LNCAP (cell line): ENCODE measurements at regions not wholly inside any gene's neighbourhood (a gene's known extent, or its start where the extent isn't known, plus 50 kb on each side); places are given as distances from the start of the nearest gene placed in this dataset.

ENCODE experiments used
- CTCF ChIP-seq: fragments of 450-650 bp; IDR thresholded peaks from 2 replicates; pipeline ENCODE4 v1.5.1; 2017; ENCODE audit warnings: mild to moderate bottlenecking

GRCh38 chr7:81135324-81135723, 216.5 kb upstream of the SEMA3C start:
- no peak for TF ChIP-seq CTCF

GRCh38 chr7:81128011-81128410, 209.2 kb upstream of the SEMA3C start:
- no peak for TF ChIP-seq CTCF

GRCh38 chr7:81120803-81121202, 202.0 kb upstream of the SEMA3C start:
- TF ChIP-seq CTCF: no peak

- no peak for TF ChIP-seq CTCF
Observed at GRCh38 chr7:81120111-81120510, 201.3 kb upstream of the SEMA3C start.

GRCh38 chr7:81114633-81115032, 195.8 kb upstream of the SEMA3C start:
- TF ChIP-seq CTCF: no peak

- TF ChIP-seq CTCF: no peak
Observed at GRCh38 chr7:81112731-81113130, 193.9 kb upstream of the SEMA3C start.

- TF ChIP-seq CTCF: no peak
Observed at GRCh38 chr7:81111781-81112540, 193.1 kb upstream of the SEMA3C start.

- TF ChIP-seq CTCF: no peak
Observed at GRCh38 chr7:81111358-81111757, 192.5 kb upstream of the SEMA3C start.
